ENCODE measurements at regions not wholly inside any gene's neighbourhood (a gene's known extent, or its start where the extent isn't known, plus 50 kb on each side); places are given as distances from the start of the nearest gene placed in this dataset.
A peak's percentile ranks its signal among the peaks of the same experiment; 100 is the strongest.

DNA sequence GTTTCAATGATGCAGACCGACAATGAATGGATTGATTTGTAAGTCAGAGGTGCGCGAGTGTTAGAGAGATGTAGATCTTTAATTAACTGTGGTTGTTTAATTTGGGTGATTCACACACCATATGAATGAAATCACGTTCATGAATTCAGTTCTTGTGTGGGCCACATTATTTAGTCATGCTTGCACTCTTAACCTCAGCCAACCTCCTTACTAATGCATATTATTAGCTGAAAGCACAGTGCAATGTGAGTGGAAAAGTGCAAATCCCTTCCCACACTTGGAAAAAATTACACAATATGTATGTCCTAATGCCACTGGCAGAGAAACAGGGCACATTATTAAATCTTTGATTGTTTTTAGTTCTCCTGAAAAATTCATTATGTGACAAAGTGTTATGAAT lies 512.5 kb downstream of the BCKDHB start (continued):
- TF ChIP-seq ZNF426 (tag by site-specific recombination; IDR thresholded peaks at IDR 0.05): no peak
- no peak for TF ChIP-seq ZNF529 (tag by site-specific recombination; IDR thresholded peaks at IDR 0.05; ENCODE audit: insufficient replicate concordance)

DNA sequence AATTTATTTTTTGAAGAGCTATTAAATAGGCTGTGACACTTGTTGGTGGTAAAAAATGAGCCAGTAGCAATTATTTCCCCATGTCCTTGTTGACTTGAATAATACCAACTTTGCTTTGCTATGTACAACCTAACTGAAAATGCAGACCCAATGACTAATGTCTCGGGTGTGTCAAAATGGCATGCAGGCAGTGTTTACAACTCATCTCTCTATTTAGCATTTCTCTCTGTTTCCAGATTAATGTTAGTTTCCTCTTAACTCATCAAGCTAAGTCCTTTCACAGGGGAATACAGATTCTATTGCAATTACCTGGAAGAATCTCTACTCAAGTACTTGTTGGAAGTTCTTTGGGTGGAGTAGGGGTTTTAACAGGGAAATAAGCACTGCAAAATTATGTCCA lies 504.4 kb downstream of the BCKDHB start:
- no peak overlapping the region for H3K27ac ChIP-seq (ENCODE audit: extremely low read depth, low read depth, low read length)
- TF ChIP-seq ZNF426 (tag by site-specific recombination; IDR thresholded peaks at IDR 0.05) (no peak), HOXD13 (CRISPR knock-in tag; IDR thresholded peaks at IDR 0.05; ENCODE audit: borderline replicate concordance) (no peak), ZNF157 (tag by site-specific recombination; IDR thresholded peaks at IDR 0.05) (no peak), ZFP69B (tag by site-specific recombination; IDR thresholded peaks at IDR 0.05) (no peak), IKZF3 (tag by site-specific recombination; IDR thresholded peaks at IDR 0.05) (no peak)
- ChIA-PET POLR2A (no interaction called here), CTCF (interaction anchor here (0.9 kb wide), 1 partner anchor 869 kb away, joined by 3 read pairs; no protein-coding TSS in a partner anchor)
- no peaks in the 10 kb centered on the region for H3K36me3 ChIP-seq (ENCODE audit: control insufficient read depth in 2 of 2, insufficient read depth in 1 of 2, low read length in 2 of 2)
- no peaks in the 10 kb centered on the region for H3K4me1 ChIP-seq (ENCODE audit: control insufficient read depth, insufficient read depth, low read length)
- H3K4me3 ChIP-seq (ENCODE audit: low read depth, low read length): no peak overlapping the region
- no peaks in the 10 kb centered on the region for H3K9me3 ChIP-seq (ENCODE audit: control insufficient read depth, insufficient read depth, low read depth, low read length)

DNA sequence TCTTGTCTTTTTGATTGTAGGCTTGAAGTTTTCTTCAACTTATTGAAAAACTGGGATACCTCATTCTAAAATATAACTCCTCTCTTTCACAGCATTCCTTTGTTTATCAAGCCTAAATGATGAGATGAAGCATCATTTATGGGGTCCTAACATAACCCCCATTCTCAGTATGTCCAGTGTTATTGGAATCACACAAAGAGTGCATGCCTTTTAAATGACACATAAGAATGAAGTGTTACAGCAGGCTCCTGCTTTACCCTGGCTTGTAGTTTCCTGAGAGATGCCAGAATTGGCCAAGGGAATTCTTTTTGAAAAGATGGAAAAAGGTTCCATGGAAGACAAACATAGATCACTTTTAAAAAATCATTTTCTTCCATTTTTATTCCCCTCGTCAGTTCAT lies 502.4 kb downstream of the BCKDHB start:
- no peak overlapping the region for H3K4me3 ChIP-seq (ENCODE audit: low read depth, low read length)
- no peaks in the 10 kb centered on the region for H3K4me1 ChIP-seq (ENCODE audit: control insufficient read depth, insufficient read depth, low read length)
- ChIA-PET CTCF (no interaction called here), POLR2A (no interaction called here)
- H3K27ac ChIP-seq (ENCODE audit: extremely low read depth, low read depth, low read length): no peak overlapping the region
- TF ChIP-seq GLIS1 (tag by site-specific recombination; IDR thresholded peaks at IDR 0.05): no peak
- no peaks in the 10 kb centered on the region for H3K9me3 ChIP-seq (ENCODE audit: control insufficient read depth, insufficient read depth, low read depth, low read length)
- H3K36me3 ChIP-seq (ENCODE audit: control insufficient read depth in 2 of 2, insufficient read depth in 1 of 2, low read length in 2 of 2): no peaks in the 10 kb centered on the region

DNA sequence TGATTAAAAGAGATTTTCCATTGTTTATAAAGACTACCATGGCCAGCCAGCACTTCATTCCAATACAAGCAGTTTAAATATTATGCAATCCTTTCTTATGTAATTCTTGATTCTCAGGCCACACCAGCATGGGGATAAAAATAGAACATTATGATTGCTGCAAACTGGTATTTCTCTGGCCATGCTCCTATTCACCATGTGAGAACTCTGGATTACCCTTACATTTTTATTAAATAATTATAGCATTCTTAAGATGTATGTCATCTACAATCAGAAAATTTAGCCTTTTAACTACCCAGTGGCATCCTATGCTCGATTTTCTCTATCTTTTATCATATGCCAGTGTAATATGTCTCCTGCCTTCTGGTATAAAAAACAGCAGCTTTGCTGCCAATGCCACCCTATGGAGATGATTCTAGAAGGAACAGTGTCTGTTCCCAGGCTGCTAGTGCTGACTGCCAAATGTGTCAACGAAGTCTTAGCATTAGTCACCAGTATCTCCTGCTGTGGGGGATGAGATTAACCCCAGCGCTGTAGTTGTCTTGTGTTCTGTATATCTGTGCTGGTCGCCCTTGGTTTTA lies 501.4 kb downstream of the BCKDHB start:
- Histone ChIP-seq H3K9me3 (ENCODE audit: control insufficient read depth, insufficient read depth, low read depth, low read length) (no peaks in the 10 kb centered on the region), H3K4me1 (ENCODE audit: control insufficient read depth, insufficient read depth, low read length) (no peaks in the 10 kb centered on the region), H3K4me3 (ENCODE audit: low read depth, low read length) (no peak overlapping the region), H3K27ac (ENCODE audit: extremely low read depth, low read depth, low read length) (no peak overlapping the region), H3K36me3 (ENCODE audit: control insufficient read depth in 2 of 2, insufficient read depth in 1 of 2, low read length in 2 of 2) (no peaks in the 10 kb centered on the region)
- no peak for TF ChIP-seq ZNF654 (tag by site-specific recombination; IDR thresholded peaks at IDR 0.05; ENCODE audit: low read depth)
- TF ChIP-seq ZNF19 (tag by site-specific recombination; IDR thresholded peaks at IDR 0.05; ENCODE audit: low read depth): no peak
- ChIA-PET CTCF (interaction anchor here (0.6 to 0.7 kb wide), 2 partner anchors 90 to 1455 kb away, joined by 3 read pairs; no protein-coding TSS in a partner anchor), POLR2A (no interaction called here)

DNA sequence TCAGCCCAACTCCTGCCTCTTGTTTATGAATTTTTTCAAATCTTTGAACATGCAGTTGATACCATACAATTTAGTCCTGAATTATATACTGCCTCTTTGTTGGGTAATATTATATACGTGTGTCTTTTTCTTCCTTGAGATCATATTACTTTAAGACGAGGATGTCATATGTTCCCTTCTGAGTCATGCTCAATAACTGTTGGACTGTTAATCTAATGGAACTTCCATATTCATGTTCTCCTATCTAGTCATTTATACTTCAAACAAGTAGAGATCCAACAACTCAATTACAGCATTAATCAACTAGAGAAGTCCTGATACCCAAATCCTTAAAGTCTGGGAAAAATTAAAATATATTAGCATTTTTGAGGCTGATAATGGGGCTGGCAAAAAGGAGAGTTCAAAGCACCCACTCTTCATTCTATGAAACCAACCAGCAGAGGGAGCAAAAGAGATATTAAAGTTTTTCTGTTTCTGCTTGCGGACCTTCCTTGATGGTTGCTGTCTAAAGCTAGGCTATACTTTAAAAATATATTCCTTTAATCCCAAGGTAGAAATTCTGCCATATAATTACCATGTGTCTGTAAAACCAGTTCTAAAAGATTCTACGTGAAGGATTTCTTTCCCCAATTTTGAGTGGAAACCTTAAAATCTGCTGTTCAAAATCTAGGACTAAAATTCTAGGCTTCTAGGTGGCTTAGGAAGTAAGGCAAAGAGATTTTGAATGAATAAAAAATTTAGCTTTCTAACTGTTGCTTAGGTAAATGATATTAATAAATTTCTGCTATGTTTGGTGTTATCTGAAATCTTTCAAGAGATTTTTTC lies 498.9 kb downstream of the BCKDHB start:
- Histone ChIP-seq H3K36me3 (ENCODE audit: control insufficient read depth in 2 of 2, insufficient read depth in 1 of 2, low read length in 2 of 2) (no peaks in the 10 kb centered on the region), H3K4me3 (ENCODE audit: low read depth, low read length) (no peak overlapping the region), H3K27ac (ENCODE audit: extremely low read depth, low read depth, low read length) (no peak overlapping the region), H3K4me1 (ENCODE audit: control insufficient read depth, insufficient read depth, low read length) (no peaks in the 10 kb centered on the region), H3K9me3 (ENCODE audit: control insufficient read depth, insufficient read depth, low read depth, low read length) (no peaks in the 10 kb centered on the region)
- CTCF ChIA-PET: interaction anchor here (0.6 to 1.4 kb wide), 14 partner anchors 23 to 1992 kb away, joined by 3 to 7 read pairs (median 3); no protein-coding TSS in a partner anchor
- POLR2A ChIA-PET: no interaction called here
- TF ChIP-seq KLF16 (tag by site-specific recombination; IDR thresholded peaks at IDR 0.05) (no peak), ZNF654 (tag by site-specific recombination; IDR thresholded peaks at IDR 0.05; ENCODE audit: low read depth) (peak; percentile 49), ZNF311 (tag by site-specific recombination; IDR thresholded peaks at IDR 0.05; ENCODE audit: borderline replicate concordance) (no peak), ZBTB17 (tag by site-specific recombination; IDR thresholded peaks at IDR 0.05) (no peak)

DNA sequence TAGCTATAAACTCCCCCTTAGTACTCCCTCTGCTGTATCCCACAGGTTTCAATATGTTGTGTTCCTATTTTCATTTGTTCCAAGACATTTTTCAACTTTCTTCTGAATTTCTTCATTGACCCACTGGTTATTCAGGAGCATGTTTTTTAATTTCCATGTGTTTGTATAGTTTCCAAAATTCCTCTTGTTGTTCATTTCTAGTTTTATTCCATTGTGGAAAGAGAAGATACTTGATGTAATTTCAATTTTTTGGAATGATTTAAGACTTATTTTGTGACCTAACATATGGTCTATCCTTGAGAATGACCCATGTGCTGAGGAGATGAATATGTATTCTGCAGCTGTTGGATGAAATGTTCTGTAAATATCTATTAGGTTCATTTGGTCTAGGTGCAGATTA lies 497.2 kb downstream of the BCKDHB start:
- Histone ChIP-seq H3K27ac (ENCODE audit: extremely low read depth, low read depth, low read length) (no peak overlapping the region), H3K4me3 (ENCODE audit: low read depth, low read length) (no peak overlapping the region), H3K4me1 (ENCODE audit: control insufficient read depth, insufficient read depth, low read length) (no peaks in the 10 kb centered on the region), H3K9me3 (ENCODE audit: control insufficient read depth, insufficient read depth, low read depth, low read length) (no peaks in the 10 kb centered on the region), H3K36me3 (ENCODE audit: control insufficient read depth in 2 of 2, insufficient read depth in 1 of 2, low read length in 2 of 2) (no peaks in the 10 kb centered on the region)
- ChIA-PET POLR2A (no interaction called here), CTCF (no interaction called here)
- TF ChIP-seq REPIN1 (tag by site-specific recombination; IDR thresholded peaks at IDR 0.05; ENCODE audit: low read depth): no peak
- TF ChIP-seq ZNF138 (tag by site-specific recombination; IDR thresholded peaks at IDR 0.05; ENCODE audit: borderline replicate concordance): no peak
- TF ChIP-seq, protein P1, sequence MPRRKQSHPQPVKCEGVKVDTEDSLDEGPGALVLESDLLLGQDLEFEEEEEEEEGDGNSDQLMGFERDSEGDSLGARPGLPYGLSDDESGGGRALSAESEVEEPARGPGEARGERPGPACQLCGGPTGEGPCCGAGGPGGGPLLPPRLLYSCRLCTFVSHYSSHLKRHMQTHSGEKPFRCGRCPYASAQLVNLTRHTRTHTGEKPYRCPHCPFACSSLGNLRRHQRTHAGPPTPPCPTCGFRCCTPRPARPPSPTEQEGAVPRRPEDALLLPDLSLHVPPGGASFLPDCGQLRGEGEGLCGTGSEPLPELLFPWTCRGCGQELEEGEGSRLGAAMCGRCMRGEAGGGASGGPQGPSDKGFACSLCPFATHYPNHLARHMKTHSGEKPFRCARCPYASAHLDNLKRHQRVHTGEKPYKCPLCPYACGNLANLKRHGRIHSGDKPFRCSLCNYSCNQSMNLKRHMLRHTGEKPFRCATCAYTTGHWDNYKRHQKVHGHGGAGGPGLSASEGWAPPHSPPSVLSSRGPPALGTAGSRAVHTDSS (tag by site-specific recombination; IDR thresholded peaks at IDR 0.05): no peak
- no peak for TF ChIP-seq KLF7 (tag by site-specific recombination; IDR thresholded peaks at IDR 0.05; ENCODE audit: borderline replicate concordance)
- TF ChIP-seq YY1 (tag by site-specific recombination; IDR thresholded peaks at IDR 0.05): no peak
- no peak for TF ChIP-seq ZNF747 (tag by site-specific recombination; IDR thresholded peaks at IDR 0.05)
- no peak for TF ChIP-seq RBAK (tag by site-specific recombination; IDR thresholded peaks at IDR 0.05)
- TF ChIP-seq ZNF37A (tag by site-specific recombination; IDR thresholded peaks at IDR 0.05): no peak
- TF ChIP-seq ZNF549 (tag by site-specific recombination; IDR thresholded peaks at IDR 0.05): no peak
- no peak for TF ChIP-seq ZNF133 (tag by site-specific recombination; IDR thresholded peaks at IDR 0.05)
